Heart left ventricle (tissue), 13 donors: ENCODE measurements at regions not wholly inside any gene's neighbourhood (a gene's known extent, or its start where the extent isn't known, plus 50 kb on each side); places are given as distances from the start of the nearest gene placed in this dataset.

Source experiments
- POLR2A ChIP-seq, 2 donors: fragments of 450-650 bp; IDR thresholded peaks; one replicate each; pipeline ENCODE4 v1.6.1; 2017; ENCODE audit warnings: antibody characterized with exemption in 2 of 2, mild to moderate bottlenecking in 2 of 2, moderate library complexity in 2 of 2
- TF ChIP-seq, protein P1 (sequence below), 12 donors: fragments of 200-600 bp; sonication (generic) in 4 of 12; IDR thresholded peaks; one replicate each; pipeline versions ENCODE4 v1.5.0 to v1.8.0; 2018 to 2022; ENCODE audit warnings: antibody characterized with exemption in 12 of 12, mild to moderate bottlenecking in 5 of 12
- donor health status: ischemic (EF 13 %, LVEDD 7.1; RV severe dilation, severe dysfunction).
- donor health status: DM: no; HTN: yes; CAD: no.
- donor health status: DM: no; HTN: no; CAD: no.
- donor health status: ischemic (EF 25% LVEDD 6.9; RV normal size, moderate dysfunction).
- donor health status: ischemic (EF 25% LVEDD 5.7; RV mildly dilated, moderate dysfunction).
- donor health status: ischemic (EF 35%, LVEDD 5.7; RV mildly dilated, moderate dysfunction).
- donor health status: nonischemic (EF 11% LVEDD 7.7; RV severe dilation, severe dysfunction).
- donor health status: DM: yes; HTN: yes; CAD: no.
- donor health status: PGD.
- donor health status: ischemic (EF 29% LVEDD 5.4; RV normal size, mild dysfunction).
- donor health status: nonischemic (EF 23%, LVEDD 6.1; RV moderate dilation, normal function).

DNA sequence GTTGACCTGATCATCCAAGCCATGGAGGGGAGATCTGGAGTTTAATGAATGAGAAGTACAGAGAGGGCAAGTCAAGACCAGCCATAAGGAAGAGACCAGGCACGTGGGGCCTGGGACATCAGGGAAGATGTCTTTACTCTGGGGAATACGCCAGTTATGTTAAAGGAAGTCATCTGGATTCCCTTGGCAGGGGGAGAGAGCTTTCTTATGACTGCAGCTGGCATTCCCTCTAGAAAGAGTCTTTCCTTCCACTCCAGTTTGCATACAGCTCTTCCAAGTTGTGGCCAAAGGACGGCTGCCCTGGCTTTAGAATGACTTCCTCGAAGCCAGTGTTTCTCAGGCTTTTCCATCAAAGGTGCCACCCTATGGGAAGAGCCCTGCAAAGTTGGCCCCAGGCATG, 93.6 kb upstream of the AGBL1 start:
- TF ChIP-seq, protein P1, sequence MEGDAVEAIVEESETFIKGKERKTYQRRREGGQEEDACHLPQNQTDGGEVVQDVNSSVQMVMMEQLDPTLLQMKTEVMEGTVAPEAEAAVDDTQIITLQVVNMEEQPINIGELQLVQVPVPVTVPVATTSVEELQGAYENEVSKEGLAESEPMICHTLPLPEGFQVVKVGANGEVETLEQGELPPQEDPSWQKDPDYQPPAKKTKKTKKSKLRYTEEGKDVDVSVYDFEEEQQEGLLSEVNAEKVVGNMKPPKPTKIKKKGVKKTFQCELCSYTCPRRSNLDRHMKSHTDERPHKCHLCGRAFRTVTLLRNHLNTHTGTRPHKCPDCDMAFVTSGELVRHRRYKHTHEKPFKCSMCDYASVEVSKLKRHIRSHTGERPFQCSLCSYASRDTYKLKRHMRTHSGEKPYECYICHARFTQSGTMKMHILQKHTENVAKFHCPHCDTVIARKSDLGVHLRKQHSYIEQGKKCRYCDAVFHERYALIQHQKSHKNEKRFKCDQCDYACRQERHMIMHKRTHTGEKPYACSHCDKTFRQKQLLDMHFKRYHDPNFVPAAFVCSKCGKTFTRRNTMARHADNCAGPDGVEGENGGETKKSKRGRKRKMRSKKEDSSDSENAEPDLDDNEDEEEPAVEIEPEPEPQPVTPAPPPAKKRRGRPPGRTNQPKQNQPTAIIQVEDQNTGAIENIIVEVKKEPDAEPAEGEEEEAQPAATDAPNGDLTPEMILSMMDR (IDR thresholded peaks at IDR 0.05), result no peak
- no peak for TF ChIP-seq POLR2A (IDR thresholded peaks at IDR 0.05)
